Epithelial cell of prostate (primary cell): ENCODE measurements at regions not wholly inside any gene's neighbourhood (a gene's known extent, or its start where the extent isn't known, plus 50 kb on each side); places are given as distances from the start of the nearest gene placed in this dataset.

Source experiments
- DNase-seq: peaks from one replicate; pipeline ENCODE4 v3.0.0-alpha.2; 2011; ENCODE audit warnings: low read depth, low spot score
- H3K27ac ChIP-seq: fragments of 450-650 bp; 2 replicates; pipeline ENCODE4 v1.5.1; 2017; ENCODE audit warnings: mild to moderate bottlenecking

GRCh38 chr9:113774963-113775362, 101.1 kb upstream of the ZNF618 start:
- DNase-seq, result no peak
- no peak overlapping the region for H3K27ac ChIP-seq

DNA sequence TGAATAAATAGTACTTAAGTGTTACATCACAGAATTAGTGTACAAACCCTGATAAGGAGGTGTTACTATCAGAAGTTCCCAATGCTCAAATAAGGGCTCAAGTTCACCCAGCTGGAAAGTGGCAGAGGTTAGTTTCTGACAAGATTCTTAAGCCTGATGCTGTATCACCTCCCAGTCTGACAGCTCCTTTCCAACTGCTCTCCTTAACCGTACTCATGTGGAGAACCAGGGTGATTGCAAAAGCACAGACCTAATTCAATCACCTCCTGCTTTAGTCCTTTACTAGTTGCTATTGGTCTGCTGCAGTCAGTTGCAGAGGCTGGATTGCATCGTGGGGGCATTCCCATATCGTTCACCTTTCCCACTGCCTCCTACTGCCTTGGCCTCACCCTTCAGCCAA, 100.4 kb upstream of the ZNF618 start:
- no peak overlapping the region for H3K27ac ChIP-seq
- no peak for DNase-seq

DNA sequence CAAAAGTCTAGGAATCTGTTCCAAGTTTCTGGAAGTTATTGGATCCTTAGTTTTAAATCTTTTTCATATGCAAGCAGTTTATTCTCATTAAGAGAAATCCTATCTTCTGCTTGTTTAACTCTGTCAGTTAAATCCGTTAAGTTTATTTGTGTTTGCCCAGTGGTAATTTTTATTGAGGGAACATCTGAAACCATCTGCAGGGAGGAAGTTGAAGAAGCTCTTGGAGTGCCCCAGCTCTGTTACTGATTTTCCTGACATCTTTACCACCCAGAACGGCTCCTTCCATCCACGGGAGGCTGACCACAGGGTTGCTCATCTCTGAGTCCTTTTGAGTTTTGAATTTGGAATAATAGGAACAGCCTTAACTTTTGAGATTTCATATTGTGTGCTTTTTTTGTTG, 99.9 kb upstream of the ZNF618 start:
- H3K27ac ChIP-seq, result no peak overlapping the region
- DNase-seq, result no peak

DNA sequence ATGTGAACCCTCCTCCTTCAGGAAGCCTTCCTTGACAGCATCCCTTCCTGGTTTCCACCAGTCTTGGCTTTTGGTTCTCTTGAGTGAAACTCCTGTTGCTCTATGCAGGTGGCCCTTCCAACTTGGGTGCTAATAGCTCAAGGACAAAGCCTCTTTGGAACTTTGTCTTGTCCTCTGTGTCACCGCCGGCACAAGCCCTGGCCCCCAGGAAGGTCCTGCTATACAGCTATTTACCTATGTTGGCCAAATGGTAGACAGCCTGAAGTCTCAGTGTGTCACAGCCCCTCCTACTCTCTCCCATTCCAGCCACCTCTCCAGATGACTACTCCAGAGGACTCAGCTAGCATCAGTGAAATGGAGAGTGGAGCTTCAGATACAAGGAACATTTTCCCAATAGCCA, 94.7 kb upstream of the ZNF618 start:
- no peak overlapping the region for H3K27ac ChIP-seq
- no peak for DNase-seq

DNA sequence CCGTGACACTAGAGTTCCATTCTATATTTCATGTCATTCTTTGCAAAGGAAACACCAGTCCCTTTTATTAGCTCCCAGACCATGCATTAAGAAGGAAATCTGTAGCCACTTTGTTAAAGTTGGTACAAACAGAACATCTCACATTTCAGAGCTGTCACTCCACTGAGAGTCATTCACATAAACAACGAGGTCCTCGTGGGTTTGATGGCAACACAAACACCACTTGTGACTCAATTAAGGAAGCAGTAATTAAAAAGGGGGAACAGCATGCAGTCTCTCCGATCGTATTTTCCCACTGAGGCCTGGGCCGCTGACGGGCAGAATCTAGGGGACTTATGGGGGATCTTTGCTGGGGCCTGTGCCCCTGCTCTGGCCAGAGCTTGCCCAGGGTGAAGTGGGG, 94.2 kb upstream of the ZNF618 start:
- H3K27ac ChIP-seq, result no peak overlapping the region
- DNase-seq, result no peak

- H3K27ac ChIP-seq, result no peak overlapping the region
- DNase-seq, result no peak
Observed at GRCh38 chr9:113783475-113783874, 92.6 kb upstream of the ZNF618 start.

GRCh38 chr9:113785334-113785733, 90.8 kb upstream of the ZNF618 start:
- no peak for DNase-seq
- no peak overlapping the region for H3K27ac ChIP-seq

GRCh38 chr9:113786071-113786470, 90.0 kb upstream of the ZNF618 start:
- no peak for DNase-seq
- no peak overlapping the region for H3K27ac ChIP-seq

DNA sequence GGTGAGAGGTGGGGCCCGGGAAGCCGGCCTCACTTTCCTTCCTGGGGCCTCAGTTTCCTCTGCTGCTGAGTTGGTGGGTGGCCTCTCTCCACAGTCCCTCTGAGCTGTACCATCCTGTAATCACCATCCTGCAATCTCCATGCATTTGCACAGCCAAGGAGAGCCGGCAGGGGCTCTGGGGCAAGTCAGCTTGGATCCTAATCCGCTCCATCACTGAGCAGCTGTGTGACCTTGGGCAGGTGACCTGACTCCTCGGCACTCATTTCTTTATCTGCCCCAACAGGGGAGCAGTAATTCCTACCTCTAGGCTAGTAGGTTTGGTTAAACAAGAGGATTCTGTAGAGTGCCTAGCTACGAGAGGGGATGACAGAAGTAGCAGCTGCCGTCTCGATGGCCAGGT, 88.2 kb upstream of the ZNF618 start:
- H3K27ac ChIP-seq, result no peak overlapping the region
- DNase-seq, result no peak

DNA sequence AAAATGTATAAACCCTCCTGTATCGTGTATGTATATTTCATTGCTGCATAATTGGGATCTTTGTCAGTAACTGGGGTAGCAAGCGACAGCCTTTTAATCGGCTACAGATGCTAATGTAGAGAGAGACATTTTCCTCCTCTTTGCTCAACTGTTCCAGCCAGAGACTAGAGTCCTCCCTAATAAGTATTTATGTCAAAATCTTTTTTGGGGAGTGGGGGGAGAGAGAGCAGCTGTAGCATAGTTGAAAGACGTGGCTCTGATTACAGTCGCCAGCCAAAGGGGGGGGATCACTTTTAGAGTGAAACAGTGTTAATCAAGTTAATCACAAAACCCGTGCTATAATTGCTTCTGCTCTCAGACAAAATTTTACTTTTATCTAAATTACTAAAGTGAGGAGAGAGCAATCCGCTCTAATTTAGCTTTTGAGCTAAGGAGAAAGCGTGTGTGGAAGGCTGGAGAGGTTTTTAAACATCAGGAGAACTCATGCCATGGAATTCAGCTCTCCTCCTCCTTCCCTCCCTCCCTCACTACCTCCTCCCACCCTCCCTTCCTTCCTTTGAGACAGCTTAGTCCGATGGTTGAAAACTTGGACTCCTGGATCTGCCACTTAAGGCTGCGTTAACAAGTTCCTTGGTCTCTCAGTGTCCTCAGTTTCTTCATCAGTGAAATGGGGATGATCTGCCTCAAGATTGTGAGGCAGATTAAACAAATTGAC, 87.3 kb upstream of the ZNF618 start:
- DNase-seq, result no peak
- no peak overlapping the region for H3K27ac ChIP-seq

DNA sequence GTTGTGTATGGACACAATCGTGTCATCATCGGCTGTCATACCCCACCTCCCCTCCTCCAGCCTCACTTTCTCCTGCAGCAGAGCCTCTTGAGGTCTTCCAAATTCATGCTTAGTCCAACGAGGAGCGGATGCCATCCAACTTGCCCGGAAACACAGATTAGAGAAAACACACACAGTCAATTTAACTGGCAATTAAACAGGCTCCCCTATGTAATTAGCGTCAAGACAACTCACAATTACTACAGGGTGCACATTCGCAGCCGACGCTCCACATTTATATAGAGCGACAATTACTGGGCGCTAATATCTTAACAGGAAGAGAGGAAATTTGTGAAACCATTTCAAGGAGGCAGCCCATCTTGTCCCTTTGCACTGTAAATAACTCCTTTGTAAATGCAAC, 86.0 kb upstream of the ZNF618 start:
- no peak for DNase-seq
- H3K27ac ChIP-seq, result no peak overlapping the region

GRCh38 chr9:113793558-113793957, 82.6 kb upstream of the ZNF618 start:
- H3K27ac ChIP-seq, result no peak overlapping the region
- no peak for DNase-seq

DNA sequence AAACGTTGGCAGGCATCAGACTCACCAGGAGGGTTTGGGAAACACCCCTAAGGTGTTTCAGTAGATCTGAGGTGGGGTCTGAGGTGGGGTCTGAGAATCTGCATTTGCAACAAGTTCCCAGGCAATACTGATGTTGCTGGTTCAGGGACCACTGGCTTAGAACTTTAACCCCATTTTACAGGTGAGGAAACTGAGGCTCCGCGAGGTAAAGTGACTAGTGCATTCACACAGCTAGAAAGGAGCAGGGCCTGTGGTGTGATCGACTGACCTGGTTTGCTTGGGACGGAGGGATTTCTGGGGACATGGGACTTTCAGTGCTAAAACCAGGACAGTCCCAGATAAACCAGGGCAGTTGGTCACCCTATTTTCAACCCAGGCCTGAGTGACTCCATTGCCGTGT, 81.4 kb upstream of the ZNF618 start:
- H3K27ac ChIP-seq, result no peak overlapping the region
- DNase-seq, result no peak

GRCh38 chr9:113795811-113796392, 80.2 kb upstream of the ZNF618 start:
- DNase-seq, result no peak
- H3K27ac ChIP-seq, result no peak overlapping the region

DNA sequence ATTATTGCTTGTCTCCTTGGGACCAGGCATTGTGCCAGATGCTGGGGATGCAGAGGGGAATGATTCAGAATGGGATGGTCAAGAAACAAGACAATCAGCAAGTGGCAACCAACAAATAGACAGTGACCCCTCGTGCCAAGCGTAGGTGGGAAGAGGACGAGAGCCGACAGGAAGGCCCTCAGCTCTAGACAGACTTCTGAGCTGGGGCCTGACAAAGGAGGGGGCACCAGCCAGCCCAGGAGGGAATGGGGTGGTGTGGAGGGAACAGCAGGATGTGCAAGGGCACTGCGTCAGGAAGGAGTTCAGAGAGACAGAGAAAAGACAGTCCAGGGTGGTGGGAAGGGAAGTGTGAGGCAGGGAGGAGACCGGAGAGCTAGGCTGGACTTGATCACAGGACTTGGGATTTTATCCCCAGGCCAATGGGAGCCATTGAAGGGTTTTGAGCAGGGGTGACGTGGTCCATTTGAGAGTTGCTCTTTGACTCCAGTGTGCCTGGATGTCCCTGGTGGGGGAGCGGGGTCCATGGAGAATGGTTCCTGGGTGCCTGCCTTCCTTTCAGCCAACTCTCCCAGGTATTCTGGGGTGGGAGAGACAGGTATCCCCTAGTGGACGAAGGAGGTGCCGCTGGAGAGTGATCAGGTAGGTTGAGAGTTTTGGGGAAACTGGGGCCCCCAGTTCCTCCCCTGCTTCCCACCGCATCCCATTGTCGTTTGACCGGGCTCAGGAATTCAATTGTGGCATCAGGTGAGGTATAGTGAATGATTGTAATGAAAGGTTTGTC, 79.3 kb upstream of the ZNF618 start:
- H3K27ac ChIP-seq, result no peak overlapping the region
- DNase-seq, result no peak

- H3K27ac ChIP-seq, result no peak overlapping the region
- no peak for DNase-seq
Observed at GRCh38 chr9:113798062-113799030, 77.8 kb upstream of the ZNF618 start.

DNA sequence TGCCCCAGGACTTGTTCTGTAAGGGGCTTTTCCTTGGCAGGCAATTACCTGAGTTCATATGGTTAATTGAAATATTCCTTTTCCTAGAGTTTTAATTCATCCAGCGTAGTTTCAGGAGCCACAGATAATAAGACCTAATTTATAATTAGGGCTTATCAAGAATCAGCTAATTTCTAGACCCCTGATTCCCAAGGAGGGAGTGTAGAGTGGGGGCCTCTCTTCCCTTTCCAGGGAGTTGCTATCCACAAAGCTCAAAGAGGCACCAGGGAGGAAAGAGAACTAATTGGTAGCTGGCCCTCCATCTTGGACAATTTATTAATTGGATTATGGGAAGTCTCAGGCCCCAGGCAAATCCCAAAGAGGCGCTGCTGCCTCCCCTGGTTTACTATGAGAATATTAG, 75.8 kb upstream of the ZNF618 start:
- no peak for DNase-seq
- H3K27ac ChIP-seq, result no peak overlapping the region

- no peak for DNase-seq
Observed at GRCh38 chr9:113803811-113804589, 72.1 kb upstream of the ZNF618 start.

GRCh38 chr9:113805486-113806132, 70.5 kb upstream of the ZNF618 start:
- DNase-seq, result no peak

More at GRCh38 chr9:113803811-113804589, 72.1 kb upstream of the ZNF618 start:
- no peak overlapping the region for H3K27ac ChIP-seq

More at GRCh38 chr9:113805486-113806132, 70.5 kb upstream of the ZNF618 start:
- H3K27ac ChIP-seq, result no peak overlapping the region
